Stomach (tissue), 8 donors: ENCODE measurements at regions not wholly inside any gene's neighbourhood (a gene's known extent, or its start where the extent isn't known, plus 50 kb on each side); places are given as distances from the start of the nearest gene placed in this dataset.

ENCODE experiments used
- DNase-seq, 2 donors: peaks; one replicate each; pipeline versions ENCODE4 v3.0.0 to v3.0.0-alpha.2; 2013 to 2019
- H3K27ac ChIP-seq, 5 donors: fragments of 200-600 bp in 4 of 5; sonication (generic) in 4 of 5; one replicate each; pipeline ENCODE4 v1.5.1; 2013 to 2019; ENCODE audit warnings: mild to moderate bottlenecking in 1 of 5, moderate library complexity in 1 of 5
- H3K27me3 ChIP-seq, 3 donors: fragments of 200-600 bp; sonication (generic); one replicate each; pipeline ENCODE4 v1.5.1; 2017 to 2019; ENCODE audit warnings: mixed run types in 1 of 3
- H3K36me3 ChIP-seq, 4 donors: fragments of 200-600 bp; sonication (generic); 1 replicate in 3 of 4; 2 replicates in 1 of 4; pipeline ENCODE4 v1.5.1; 2016 to 2019
- H3K4me1 ChIP-seq, 4 donors: fragments of 200-600 bp; sonication (generic); one replicate each; pipeline ENCODE4 v1.5.1; 2016 to 2019
- H3K4me3 ChIP-seq, 4 donors: fragments of 200-600 bp; sonication (generic) in 3 of 4; one replicate each; pipeline ENCODE4 v1.5.1; 2016 to 2019; ENCODE audit warnings: mild to moderate bottlenecking in 1 of 4
- H3K9me3 ChIP-seq, 4 donors: fragments of 200-600 bp; sonication (generic); one replicate each; pipeline ENCODE4 v1.5.1; 2016 to 2019
- EP300 ChIP-seq: sonication (generic); formaldehyde crosslinking; IDR thresholded peaks from one replicate; pipeline ENCODE4 v1.6.1; 2017; ENCODE audit warnings: antibody characterized with exemption
- POLR2A ChIP-seq, 4 donors: fragments of 450-650 bp; IDR thresholded peaks; one replicate each; pipeline ENCODE4 v1.6.1; 2016; ENCODE audit warnings: antibody characterized with exemption in 4 of 4, control low read depth in 2 of 4, mild to moderate bottlenecking in 1 of 4, moderate library complexity in 1 of 4
- POLR2AphosphoS5 ChIP-seq, 3 donors: sonication (generic); formaldehyde crosslinking; IDR thresholded peaks; one replicate each; pipeline ENCODE4 v1.6.1; 2016; ENCODE audit warnings: antibody characterized with exemption in 3 of 3
- WGBS, 5 donors: extraction: QIAGEN DNeasy Blood & Tissue Kit in 3 of 5; methylation state at CpG; one replicate each; pipeline versions ENCODE4 v1.1.5 to v1.1.7; 2013 to 2018; 5-methylcytosine and 5-hydroxymethylcytosine counted together
- intact Hi-C: fragments of 100-400 bp; cut with DNase I; formaldehyde crosslinking; loops from one replicate; pipeline ENCODE4 v1.15.1; 2023; ENCODE audit warnings: low total_unique reads
- TF ChIP-seq, protein P1 (sequence below), 7 experiments: fragments of 450-650 bp in 4 of 7; fragments of 200-600 bp in 3 of 7; sonication (generic) in 3 of 7; IDR thresholded peaks; one replicate each; pipeline ENCODE4 v1.5.1; 2016 to 2019; ENCODE audit warnings: antibody characterized with exemption in 7 of 7, control low read depth in 2 of 7, mild to moderate bottlenecking in 1 of 7
- donor health status: healthy with polysubstance abuse.
- donor health status: Bipolar disorder and iron deficiency.
- donor health status: healthy.

- DNase-seq, result no peak
Observed at GRCh38 chr14:98900798-98901197, 371.2 kb downstream of the BCL11B start.

GRCh38 chr14:98901511-98902205, 370.3 kb downstream of the BCL11B start:
- no peak overlapping the region for H3K4me3 ChIP-seq
- intact Hi-C loops, result no loop called here
- peaks cover 0 to 6% (median 0%) of the 10 kb centered on the region in 4 donors for H3K4me1 ChIP-seq
- no peaks in the 10 kb centered on the region for H3K9me3 ChIP-seq
- peaks cover 0 to 37% (median 0%) of the 10 kb centered on the region in 3 donors for H3K27me3 ChIP-seq
- 85 to 96% (median 90%) methylated on average over 13 to 16 of the region's 16 CpGs for WGBS, 5 donors
- no peaks in the 10 kb centered on the region for H3K36me3 ChIP-seq
- DNase-seq, result no peak
- TF ChIP-seq, protein P1, sequence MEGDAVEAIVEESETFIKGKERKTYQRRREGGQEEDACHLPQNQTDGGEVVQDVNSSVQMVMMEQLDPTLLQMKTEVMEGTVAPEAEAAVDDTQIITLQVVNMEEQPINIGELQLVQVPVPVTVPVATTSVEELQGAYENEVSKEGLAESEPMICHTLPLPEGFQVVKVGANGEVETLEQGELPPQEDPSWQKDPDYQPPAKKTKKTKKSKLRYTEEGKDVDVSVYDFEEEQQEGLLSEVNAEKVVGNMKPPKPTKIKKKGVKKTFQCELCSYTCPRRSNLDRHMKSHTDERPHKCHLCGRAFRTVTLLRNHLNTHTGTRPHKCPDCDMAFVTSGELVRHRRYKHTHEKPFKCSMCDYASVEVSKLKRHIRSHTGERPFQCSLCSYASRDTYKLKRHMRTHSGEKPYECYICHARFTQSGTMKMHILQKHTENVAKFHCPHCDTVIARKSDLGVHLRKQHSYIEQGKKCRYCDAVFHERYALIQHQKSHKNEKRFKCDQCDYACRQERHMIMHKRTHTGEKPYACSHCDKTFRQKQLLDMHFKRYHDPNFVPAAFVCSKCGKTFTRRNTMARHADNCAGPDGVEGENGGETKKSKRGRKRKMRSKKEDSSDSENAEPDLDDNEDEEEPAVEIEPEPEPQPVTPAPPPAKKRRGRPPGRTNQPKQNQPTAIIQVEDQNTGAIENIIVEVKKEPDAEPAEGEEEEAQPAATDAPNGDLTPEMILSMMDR (IDR thresholded peaks at IDR 0.05), result no peak
- no peak for TF ChIP-seq POLR2AphosphoS5 (IDR thresholded peaks at IDR 0.05)
- TF ChIP-seq EP300, result no peak
- no peak for TF ChIP-seq POLR2A (IDR thresholded peaks at IDR 0.05)
- no peak overlapping the region for H3K27ac ChIP-seq

More at GRCh38 chr14:98900798-98901197, 371.2 kb downstream of the BCL11B start:
- no peak overlapping the region for H3K27ac ChIP-seq
- intact Hi-C loops, result no loop called here
- H3K36me3 ChIP-seq, result no peaks in the 10 kb centered on the region
- H3K27me3 ChIP-seq, result peaks cover 0 to 30% (median 0%) of the 10 kb centered on the region in 3 donors
- H3K9me3 ChIP-seq, result no peaks in the 10 kb centered on the region
- no peaks in the 10 kb centered on the region for H3K4me1 ChIP-seq
- H3K4me3 ChIP-seq, result no peak overlapping the region
- TF ChIP-seq POLR2A (IDR thresholded peaks at IDR 0.05) (no peak), EP300 (no peak), POLR2AphosphoS5 (IDR thresholded peaks at IDR 0.05) (no peak)
- TF ChIP-seq, protein P1 (IDR thresholded peaks at IDR 0.05), result no peak
- 63 to 79% (median 70%) methylated on average over 4 of the region's 4 CpGs for WGBS, 5 donors

- WGBS, 5 donors, result 30 to 73% (median 56%) methylated on average over 2 of the region's 2 CpGs
- Histone ChIP-seq H3K27ac (no peak overlapping the region), H3K4me3 (no peak overlapping the region), H3K36me3 (no peaks in the 10 kb centered on the region), H3K4me1 (peaks cover 0 to 7% (median 0%) of the 10 kb centered on the region in 4 donors), H3K27me3 (peaks cover 0 to 43% (median 0%) of the 10 kb centered on the region in 3 donors), H3K9me3 (no peaks in the 10 kb centered on the region)
- TF ChIP-seq POLR2AphosphoS5 (IDR thresholded peaks at IDR 0.05) (no peak), EP300 (no peak), POLR2A (IDR thresholded peaks at IDR 0.05) (no peak)
- TF ChIP-seq, protein P1 (IDR thresholded peaks at IDR 0.05), result no peak
- DNase-seq, result no peak
- intact Hi-C loops, result no loop called here
Observed at GRCh38 chr14:98903371-98903770, 368.6 kb downstream of the BCL11B start.

DNA sequence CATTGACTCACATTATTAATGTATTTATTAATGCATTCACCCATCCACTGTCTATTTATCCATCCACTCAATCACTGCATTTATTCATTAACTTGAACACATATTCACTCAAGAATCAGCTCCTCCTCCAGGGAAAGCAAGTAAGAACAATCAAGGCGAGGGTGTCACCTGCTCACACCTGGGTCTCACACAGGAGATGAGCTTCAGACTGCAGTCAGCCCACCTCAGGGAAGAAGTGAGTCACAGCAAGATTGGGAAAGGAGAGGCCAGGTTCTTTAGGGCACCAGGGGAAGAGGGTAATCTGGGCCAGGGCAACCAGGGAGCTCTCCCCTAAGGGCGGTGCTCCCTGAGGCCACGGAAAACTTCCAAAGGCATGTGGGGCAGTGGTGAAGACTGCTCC, 367.3 kb downstream of the BCL11B start:
- Histone ChIP-seq H3K9me3 (no peaks in the 10 kb centered on the region), H3K27me3 (peaks cover 0 to 34% (median 0%) of the 10 kb centered on the region in 3 donors), H3K36me3 (no peaks in the 10 kb centered on the region), H3K4me1 (peaks cover 0 to 7% (median 0%) of the 10 kb centered on the region in 4 donors), H3K4me3 (no peak overlapping the region), H3K27ac (no peak overlapping the region)
- TF ChIP-seq, protein P1 (IDR thresholded peaks at IDR 0.05), result no peak
- TF ChIP-seq POLR2AphosphoS5 (IDR thresholded peaks at IDR 0.05), result no peak
- WGBS, 5 donors, result 83 to 93% (median 91%) methylated on average over 3 of the region's 3 CpGs
- DNase-seq, result no peak
- intact Hi-C loops, result no loop called here
